ENCODE measurements at regions not wholly inside any gene's neighbourhood (a gene's known extent, or its start where the extent isn't known, plus 50 kb on each side); places are given as distances from the start of the nearest gene placed in this dataset.
"Not testable (repeated sequence)": the region's sequence is repeated elsewhere in the genome, so short reads cannot be mapped to it uniquely, and the experiment has no call there.

DNA sequence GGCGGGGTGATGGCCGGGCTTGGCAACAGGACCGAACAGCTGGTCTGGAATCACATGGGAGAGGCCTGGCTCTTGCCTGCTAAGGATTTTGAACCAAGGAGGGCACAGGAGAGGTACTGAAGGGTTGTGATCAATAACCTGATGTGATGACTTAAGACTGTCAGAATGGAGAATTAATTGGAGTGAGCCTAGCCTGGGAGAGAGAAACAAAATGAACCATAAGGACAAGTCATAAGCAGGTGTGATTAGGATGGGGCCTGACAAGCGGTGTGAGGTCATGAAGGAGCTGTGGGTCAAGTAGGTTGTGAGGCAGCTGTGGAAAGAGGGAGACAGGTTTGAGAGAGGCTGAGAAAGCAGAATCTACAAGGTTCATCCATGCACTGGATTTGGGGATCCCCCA, 104.6 kb downstream of the MED10 start:
- DNase-seq (ENCODE audit: low spot score) = no peak

DNA sequence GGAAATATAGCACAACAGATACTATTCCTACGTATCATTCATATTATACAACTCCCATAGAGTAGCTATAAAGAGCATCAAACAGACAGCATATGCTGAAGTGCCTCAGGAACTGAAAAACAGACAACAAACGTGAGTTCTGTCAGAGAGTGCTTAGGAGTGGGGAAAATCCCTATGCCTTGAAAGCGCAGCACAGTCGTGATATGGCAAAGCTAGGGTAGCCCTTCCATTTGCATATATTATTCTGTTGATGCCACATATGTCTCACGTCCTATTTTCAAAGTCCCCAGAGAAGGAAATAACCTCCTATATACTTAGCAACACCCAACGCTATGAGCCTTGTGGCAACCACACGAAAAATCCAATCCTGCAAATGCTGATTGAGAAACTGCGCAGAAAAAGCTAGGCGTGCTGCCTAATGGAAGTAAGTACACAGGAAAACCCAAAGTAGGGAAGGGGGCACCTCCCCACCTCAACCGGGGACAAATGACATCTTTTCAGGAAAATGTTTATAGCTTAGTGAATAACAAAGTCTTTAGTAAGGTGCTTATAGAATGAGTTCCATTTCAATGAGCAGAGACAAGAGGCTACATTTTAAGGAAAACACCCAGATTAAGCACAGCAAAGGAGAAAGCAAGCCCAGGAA, 105.1 kb downstream of the MED10 start:
- no peak for DNase-seq (ENCODE audit: low spot score)

DNA sequence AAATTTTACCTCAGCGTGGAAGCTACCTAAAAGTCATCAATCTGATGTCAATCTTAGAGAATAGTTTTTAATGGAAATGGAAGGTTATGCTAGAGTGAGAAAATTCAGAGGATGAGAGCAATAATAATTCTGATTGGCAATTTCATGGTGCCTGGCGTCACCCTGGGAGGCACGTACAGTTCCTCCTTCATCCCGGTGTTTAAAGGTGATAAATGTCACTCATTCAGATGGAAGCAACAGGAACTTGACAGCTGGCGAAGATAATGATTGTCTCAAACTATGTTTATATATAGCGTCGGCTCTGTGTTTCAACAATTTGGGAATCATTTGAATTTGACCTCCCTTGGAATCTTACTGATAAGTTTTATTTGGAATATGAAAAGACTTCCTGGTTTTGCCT, 108.4 kb downstream of the MED10 start:
- DNase-seq (ENCODE audit: low spot score) = no peak

DNA sequence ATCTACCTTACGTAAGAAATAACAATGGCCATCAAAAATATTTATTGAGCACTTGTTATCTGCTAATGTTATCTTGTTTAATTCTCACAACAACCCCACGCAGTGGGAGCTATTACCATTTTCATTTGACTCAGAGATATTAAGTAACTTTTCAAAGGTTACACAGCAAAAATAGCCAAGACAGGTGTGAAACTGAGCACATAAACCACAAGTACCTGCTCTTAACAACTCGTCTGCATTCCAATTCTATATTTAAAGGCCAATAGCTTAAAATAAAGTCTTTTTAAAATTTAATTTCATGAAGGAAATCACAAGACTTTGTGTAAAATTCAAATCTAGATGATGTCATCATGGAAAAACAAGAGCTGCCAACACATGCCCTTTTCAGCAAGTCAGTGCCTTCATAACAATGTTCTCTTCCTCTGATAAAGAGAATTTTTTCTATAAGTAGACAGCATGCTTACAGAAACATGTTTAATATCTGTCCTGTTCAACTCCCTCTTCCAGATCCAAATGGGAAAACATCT, 111.6 kb downstream of the MED10 start:
- DNase-seq (ENCODE audit: low spot score) = no peak

DNA sequence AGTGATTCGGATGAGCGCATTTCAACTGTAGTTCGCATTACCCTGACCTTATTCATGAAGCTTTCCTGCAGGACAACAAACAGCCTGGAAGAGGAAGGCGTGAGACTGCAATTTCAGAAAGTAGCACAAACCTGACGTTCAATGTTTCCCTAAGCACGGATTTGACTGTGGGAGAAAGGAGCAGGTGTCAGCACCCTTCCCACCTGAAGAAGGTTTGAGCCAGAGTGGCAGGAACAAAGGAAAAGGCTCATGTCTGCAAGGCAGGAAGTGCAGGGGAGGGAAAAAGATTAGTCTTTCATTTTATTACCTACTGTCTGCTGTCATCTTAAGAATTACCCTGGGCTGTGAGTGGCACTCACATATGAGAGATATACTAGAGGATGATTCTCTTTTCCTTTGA, 114.0 kb downstream of the MED10 start:
- DNase-seq (ENCODE audit: low spot score) = no peak

DNA sequence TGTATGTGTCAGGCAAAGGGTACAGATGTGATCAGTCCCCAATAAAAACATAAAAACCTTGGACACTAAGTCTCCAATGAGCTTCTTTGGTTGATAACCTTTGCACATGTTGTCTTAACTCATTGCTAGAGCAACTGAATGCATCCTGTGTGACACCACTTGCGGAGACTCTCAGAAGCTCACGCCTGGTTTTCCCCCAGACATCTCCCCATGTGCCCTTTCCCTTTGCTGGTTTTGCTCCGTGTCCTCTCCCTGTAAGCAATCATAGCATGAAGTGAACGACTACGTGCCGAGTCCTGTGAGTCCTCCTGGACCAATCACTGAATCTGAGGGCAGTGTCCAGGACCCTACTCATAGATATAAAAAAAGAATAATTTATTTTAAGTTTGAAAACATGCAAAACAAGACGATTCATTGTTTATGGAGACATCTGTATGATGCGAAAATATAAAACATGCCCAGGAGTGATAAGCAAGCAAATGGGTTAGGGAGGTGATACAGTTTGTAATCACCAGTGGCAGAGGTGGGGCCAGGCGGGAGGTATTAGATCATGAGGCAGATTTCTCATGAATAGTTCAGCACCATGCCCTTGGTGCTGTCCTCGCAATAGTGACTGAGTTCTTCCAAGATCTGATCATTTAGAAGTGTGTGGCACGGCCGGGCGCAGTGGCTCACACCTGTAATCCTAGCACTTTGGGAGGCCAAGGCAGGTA, 115.5 kb downstream of the MED10 start:
- no peak for DNase-seq (ENCODE audit: low spot score)

DNA sequence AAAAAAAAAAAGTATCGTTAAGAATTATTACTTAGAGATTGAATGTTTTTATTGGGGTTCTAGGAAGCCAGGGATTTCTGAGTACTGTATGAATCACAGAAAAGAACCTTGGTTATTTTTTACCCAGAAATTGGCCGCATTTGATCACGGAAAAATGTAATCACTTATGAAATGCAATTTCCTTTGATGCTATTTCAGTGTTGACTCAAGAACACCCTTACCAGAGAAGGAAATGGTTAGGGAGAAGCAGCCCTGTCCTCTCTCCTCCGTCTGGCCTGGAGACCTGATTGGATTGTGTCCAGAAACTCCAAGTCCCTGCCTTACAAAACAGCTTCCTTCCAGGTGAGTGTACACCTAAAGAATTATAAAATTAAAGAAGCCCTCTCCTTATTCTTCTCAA, 116.7 kb downstream of the MED10 start:
- no peak for DNase-seq (ENCODE audit: low spot score)

DNA sequence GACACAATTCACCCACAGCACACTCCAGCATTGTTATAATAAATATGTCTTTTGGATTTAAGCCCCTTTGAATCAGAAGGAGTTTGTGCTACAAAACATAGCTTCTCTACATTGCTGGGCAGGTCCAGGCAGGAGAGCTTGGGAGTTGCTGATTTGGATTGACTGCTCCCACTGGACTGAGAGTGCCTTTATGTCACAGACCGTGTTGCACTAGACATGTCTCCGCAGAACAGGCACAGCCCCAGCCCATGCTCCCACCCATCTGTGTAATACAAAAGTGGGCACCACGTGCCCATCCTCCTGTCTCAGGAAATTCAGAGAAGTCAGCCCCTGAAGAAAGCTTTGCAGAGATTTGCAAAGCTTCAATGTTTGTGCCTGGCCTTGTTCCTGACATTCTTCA, 117.1 kb downstream of the MED10 start:
- DNase-seq (ENCODE audit: low spot score) = no peak

DNA sequence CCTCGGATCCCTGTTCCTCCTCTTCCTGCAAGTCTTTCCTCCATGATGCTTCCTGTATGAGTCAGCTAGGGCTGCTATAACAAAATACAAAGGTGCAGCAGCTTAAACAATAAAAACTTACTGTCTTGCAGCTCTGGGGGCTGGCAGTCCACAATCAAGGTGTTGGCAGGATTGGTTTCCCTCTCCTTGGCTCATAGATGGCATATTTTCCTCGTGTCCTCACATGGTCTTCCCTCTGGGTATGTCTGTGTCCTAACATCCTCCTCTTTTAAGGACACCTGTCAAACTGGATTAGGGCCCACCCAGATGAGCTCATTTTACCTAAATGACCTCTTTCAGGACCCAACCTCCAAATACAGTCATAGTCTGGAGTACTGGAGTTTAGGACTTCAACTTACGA, 117.5 kb downstream of the MED10 start:
- no peak for DNase-seq (ENCODE audit: low spot score)

DNA sequence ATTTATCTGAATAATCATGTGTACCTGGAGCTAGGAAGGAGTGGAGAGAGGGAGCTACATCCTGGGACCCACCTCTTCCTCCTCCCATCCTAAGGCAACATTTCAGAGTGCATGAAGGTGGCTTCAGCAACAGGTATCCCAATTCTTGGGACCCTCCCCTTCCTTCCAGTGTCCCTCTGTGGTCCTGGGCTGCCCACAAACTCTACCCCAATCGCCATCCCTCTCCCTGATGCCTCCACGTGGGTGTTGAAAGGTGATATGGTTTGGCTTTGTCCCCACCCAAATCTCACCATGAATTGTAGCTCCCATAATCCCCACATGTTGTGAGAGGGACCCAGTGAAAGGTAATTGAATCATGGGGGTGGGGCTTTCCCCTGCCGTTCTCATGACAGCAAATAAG, 121.4 kb downstream of the MED10 start:
- no peak for DNase-seq (ENCODE audit: low spot score)

DNA sequence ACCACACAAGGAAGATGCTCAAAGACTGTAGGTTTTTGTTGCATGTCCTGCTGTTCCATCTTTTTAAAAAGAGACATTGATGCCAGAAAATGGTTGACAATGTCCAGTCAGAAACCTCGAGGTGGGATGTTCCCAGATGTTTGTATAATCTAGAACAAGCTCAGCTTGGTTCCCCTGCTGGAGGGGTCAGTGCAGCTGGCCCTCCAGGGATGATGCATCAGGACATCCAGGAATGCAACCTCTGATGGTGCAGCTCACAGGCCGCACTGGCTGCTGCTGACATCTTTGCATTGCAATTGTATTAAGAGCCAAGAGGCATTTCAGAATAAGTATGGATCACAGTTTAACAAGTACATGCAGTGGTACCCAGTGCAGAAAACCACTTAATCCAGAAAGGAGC, 122.4 kb downstream of the MED10 start:
- no peak for DNase-seq (ENCODE audit: low spot score)

DNA sequence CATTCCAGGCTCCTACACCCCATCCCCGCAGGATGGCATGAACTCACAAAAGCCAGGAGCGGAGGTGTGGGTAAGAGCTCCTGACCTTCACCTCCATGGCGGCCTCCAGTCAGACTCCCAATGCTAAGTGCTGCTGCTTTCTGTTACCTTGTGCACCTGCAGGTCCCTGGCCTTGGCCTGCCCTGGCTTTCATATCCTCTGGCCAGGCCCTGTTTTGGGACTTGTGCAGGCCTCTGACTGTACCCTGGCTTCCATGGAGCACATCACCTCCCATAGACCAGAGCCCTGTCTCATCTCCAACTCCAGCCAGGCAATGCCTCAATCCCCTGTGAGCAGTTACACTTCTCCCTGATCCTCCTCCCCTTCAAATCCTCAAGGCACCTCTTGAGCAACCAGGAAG, 124.5 kb downstream of the MED10 start:
- DNase-seq (ENCODE audit: low spot score) = no peak

DNA sequence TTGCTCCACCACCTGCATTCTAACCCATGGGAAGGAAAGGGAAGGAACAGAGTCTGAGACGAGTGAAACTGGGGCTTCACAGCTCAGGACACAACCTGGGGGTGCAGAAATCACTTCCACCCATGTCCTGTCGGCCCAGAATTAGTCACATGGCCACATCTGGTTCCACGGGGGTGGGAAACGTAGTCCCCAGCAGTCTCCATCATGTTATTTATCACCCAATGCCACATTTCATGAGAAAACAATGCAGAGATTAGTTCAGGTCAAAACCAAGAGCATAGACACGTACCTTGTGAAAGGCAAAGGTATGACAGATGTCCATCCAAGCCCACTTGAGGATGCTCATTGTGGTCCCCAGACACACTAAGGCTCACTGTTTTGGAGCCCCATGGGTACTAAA, 125.1 kb downstream of the MED10 start:
- no peak for DNase-seq (ENCODE audit: low spot score)

DNA sequence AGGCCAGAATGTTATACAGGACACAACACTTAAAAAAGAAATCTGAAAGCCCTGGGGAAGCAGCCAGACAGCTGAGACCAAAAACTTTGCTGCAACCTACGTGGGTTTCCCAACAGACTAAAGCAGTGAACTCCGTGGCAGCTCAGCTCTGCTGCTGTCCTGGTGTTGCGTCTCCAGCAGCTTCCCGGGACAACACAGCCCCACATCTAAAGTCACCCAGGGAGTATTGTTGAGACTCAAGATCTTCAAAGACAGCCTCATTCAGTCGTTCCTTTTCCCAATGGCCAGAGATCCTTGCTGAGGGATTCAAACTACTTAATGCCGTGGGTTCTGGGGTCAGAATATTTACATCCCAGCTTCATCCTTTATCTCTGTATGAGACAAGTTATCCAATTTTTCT, 125.8 kb downstream of the MED10 start:
- no peak for DNase-seq (ENCODE audit: low spot score)

DNA sequence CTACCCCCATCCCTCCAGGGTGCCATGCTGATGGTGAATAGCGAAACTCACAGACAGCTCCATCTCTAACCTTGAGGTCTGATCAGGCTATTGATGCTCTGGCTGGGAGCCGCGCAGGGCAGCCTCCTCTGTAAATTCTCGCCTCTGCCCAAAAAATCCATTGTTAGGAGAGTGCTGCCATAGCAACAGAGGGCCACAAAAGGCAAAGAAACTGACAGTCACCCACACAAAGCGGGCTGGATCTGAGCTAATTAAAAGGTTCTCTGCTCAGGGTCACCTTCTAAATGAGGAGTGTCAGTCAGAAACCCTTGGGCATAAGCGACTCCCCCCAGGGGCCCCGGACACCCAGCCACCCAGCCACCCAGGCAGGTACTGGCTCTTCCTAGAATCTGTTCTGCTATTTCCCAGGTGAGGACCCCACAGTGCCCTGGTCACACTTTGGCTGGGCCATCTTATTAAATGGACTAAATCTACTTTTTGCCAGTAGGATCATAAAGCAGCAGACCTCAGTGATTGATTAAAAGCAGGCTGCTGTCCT, 126.7 kb downstream of the MED10 start:
- DNase-seq (ENCODE audit: low spot score) = no peak

DNA sequence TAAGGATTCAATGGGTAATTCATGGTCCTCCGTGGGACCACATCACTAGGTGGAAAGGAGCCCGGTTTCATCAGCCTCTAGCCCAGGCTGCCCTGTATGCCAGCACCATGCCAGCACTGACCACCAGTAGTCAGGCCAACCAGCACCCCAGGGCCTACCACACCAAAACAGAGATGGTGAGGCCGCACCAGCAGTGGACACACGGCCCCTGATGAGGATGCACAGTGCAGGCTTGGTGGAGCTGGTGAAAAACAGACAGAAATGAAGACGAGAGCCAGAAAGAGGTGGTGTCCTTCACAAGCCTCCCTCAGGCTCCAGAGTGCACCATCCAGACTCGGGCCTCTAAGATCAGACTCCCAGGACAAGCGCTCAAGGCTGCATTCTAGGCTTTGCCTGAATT, 128.2 kb downstream of the MED10 start:
- no peak for DNase-seq (ENCODE audit: low spot score)

DNA sequence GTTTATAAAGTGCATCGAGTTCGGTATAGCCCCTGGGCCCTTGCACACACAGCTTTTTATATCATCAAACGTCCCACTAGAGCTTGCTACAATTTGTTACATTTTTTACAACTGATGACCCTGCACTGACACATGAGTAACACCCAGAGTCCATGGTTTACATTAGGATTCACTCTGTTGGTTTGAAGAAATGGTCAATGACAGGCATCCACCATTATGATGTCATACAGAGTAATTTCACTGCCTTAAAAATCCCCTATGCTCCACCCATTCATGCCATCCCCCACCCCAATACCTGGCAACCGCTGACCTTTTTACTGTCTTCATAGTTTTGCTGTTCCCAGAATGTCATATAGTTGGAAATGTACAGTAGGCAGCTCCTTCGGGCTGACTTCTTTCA, 130.2 kb downstream of the MED10 start:
- DNase-seq (ENCODE audit: low spot score) = no peak

DNA sequence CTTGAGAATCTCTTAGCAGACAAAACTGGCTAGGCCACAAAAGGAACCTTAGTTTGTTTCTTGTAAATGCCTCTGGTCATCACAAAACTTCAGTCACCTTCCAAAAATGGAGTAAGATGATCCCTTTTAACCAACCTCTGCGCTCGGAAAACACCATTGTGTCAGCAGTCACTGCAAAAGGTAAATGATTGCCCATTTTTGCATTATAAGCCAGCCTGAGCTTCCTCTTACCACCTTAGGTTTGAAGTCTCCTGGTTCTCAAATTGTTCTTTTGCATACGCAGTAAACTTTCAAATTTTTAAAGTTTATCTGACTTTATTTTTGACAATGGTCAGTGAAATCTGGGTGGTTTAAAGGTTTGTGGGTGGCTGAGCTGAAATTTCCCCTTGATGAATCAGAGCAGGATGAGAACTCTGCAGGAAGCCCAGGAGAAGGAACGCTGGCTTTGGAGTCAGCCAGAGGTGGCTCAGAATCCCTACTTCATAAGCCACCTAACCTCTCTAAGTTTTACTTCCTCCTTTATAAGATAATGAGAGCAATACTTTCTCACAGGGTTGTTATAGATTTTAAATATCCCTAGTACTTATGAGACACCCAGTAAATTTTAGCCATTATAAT, 131.4 kb downstream of the MED10 start:
- DNase-seq (ENCODE audit: low spot score) = no peak

DNA sequence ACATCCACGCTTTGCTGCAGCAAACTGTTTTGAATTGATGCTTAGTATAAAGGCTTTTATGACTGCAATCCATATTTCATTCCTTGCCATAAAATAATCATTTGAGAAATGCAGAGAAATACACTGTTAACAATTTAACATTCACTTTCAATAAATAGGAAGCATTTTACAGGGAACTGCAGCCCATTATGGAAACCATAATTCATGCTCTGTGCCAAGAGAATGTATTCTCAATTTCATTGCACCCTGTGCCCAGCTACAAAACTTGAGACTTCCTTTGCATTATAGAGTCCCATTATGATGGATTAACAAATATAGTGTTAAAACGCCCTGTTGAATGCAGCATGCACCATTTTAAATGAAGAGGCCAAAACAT, 134.0 kb downstream of the MED10 start:
- no peak for DNase-seq (ENCODE audit: low spot score)

DNA sequence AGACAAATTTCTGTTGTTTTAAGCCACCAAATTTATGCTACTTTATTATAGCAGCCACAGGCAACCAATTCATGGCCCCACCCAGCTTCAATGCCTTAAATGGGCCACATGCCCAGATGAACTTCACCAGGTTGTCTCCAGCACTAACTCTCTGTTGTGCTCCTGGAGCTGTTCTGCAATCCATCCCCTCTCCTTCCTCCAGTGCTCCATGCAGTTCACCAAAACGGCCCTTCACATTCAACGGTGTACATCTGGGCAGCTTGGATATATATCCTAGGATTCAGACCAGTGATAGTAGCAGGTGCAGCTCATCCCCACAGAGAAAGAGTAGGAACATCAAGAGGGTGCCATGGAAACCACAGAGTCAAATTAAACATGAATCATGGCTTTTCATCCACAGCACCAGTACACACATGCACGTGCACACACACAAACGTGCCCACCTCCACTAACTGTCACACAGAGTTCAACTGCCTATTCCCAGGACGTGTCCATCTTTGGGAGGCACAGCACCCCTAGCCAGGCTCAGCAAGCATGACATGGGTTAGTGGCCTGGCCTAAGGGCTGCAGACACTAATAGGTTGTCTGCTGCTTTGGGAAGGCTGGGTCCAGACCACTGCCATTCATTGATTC, 134.5 kb downstream of the MED10 start:
- DNase-seq (ENCODE audit: low spot score) = no peak

DNA sequence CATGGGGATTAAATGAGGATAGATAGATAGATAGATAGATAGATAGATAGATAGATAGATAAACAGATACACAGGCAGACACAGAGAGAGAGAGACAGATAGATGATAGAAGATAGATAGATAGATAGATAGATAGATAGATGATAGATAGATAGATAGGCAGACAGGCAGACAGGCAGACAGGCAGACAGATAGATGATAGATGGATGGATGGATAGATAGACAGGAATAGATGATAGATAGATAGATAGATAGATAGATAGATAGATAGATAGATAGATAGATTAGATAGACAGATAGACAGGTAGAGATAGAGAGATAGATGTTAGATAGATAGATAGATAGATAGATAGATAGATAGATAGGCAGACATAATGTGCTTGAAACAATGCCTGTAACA, 137.3 kb downstream of the MED10 start:
- DNase-seq (ENCODE audit: low spot score) = not testable (repeated sequence)

DNA sequence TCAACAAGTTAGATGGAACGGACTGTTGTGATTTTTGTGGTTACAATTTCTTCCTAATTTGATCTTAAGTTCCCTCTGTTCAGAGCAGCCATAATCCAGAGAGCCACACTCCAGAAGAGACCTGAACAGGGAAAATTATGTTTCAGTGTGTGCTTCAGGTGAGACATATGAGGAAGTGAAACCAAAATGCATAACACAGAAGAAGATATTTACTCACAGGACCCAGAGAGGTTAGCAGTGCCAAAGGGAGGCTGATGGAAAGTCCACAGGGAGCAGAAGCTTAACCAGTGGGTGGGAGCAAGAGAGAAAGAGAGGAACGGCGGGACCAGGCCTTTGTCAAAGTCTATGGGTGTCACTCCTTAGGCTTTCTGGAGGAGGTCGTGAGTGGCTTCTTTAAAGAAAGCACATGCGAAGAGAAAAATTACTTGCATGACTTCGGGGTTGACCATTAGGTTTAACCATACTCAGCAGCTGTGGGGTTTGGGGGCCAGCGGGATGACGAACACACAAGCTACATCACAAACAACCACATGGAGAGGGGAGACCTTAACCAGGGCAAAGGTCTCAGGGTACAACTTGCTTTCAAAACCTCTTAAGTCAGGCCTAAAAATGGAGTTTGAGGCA, 141.4 kb downstream of the MED10 start:
- DNase-seq (ENCODE audit: low spot score) = no peak
